HCEC 1CT (cell line): ENCODE measurements at regions not wholly inside any gene's neighbourhood (a gene's known extent, or its start where the extent isn't known, plus 50 kb on each side); places are given as distances from the start of the nearest gene placed in this dataset.
"Not testable (repeated sequence)": the region's sequence is repeated elsewhere in the genome, so short reads cannot be mapped to it uniquely, and the experiment has no call there.

Source experiments
- DNase-seq: peaks from one replicate; pipeline ENCODE4 v3.0.0-alpha.2; 2017

GRCh38 chr13:94813920-94814475, 101.7 kb upstream of the SOX21 start:
- DNase-seq: no peak

- no peak for DNase-seq
Observed at GRCh38 chr13:94811753-94812152, 99.4 kb upstream of the SOX21 start.

GRCh38 chr13:94800423-94800822, 88.1 kb upstream of the SOX21 start:
- no peak for DNase-seq

- DNase-seq: no peak
Observed at GRCh38 chr13:94799299-94799698, 87.0 kb upstream of the SOX21 start.

- DNase-seq: no peak
Observed at GRCh38 chr13:94798738-94799137, 86.4 kb upstream of the SOX21 start.

GRCh38 chr13:94795292-94795691, 82.9 kb upstream of the SOX21 start:
- no peak for DNase-seq

- DNase-seq: not testable (repeated sequence)
Observed at GRCh38 chr13:94786246-94786645, 73.9 kb upstream of the SOX21 start.

GRCh38 chr13:94784066-94784465, 71.7 kb upstream of the SOX21 start:
- no peak for DNase-seq

- no peak for DNase-seq
Observed at GRCh38 chr13:94783489-94783888, 71.1 kb upstream of the SOX21 start.

- no peak for DNase-seq
Observed at GRCh38 chr13:94780421-94780820, 68.1 kb upstream of the SOX21 start.

GRCh38 chr13:94778986-94779385, 66.6 kb upstream of the SOX21 start:
- DNase-seq: no peak

GRCh38 chr13:94778585-94778984, 66.2 kb upstream of the SOX21 start:
- no peak for DNase-seq

- DNase-seq: no peak
Observed at GRCh38 chr13:94776956-94777355, 64.6 kb upstream of the SOX21 start.

GRCh38 chr13:94776300-94776699, 64.0 kb upstream of the SOX21 start:
- DNase-seq: no peak

- DNase-seq: no peak
Observed at GRCh38 chr13:94765814-94766213, 53.5 kb upstream of the SOX21 start.

- no peak for DNase-seq
Observed at GRCh38 chr13:94764576-94765321, 52.4 kb upstream of the SOX21 start.
